K562 (cell line): ENCODE measurements at regions not wholly inside any gene's neighbourhood (a gene's known extent, or its start where the extent isn't known, plus 50 kb on each side); places are given as distances from the start of the nearest gene placed in this dataset.

Experiments
- ATAC-seq: fragments of 200-7000 bp; cut with Tn5 transposase; 3 replicates; pipeline ENCODE4 v1.9.1; 2020; ENCODE audit warnings: moderate library complexity
- BruUV-seq: library from RNA; stranded (reverse); fragments of 400-500 nt; replicated peaks from 2 replicates; lab custom pipeline; 2021; lab: Mats Ljungman, UMichigan
- CTCF ChIA-PET: fragments of 300-600 bp; formaldehyde crosslinking; extraction: SDS; loops from one replicate; lab custom pipeline; 2021; ENCODE audit warnings: low intra/inter-chr PET ratio; lab: Yijun Ruan, JAX
- POLR2A ChIA-PET: fragments of 300-600, 350-650 bp; sonication (Branson Sonifier 250); formaldehyde crosslinking; extraction: SDS; loops from one replicate; lab custom pipeline; 2021; ENCODE audit warnings: antibody characterized with exemption, inconsistent platforms; lab: Yijun Ruan, JAX
- DNase-seq, 4 experiments: peaks; one replicate each; pipeline versions ENCODE4 v3.0.0 to v3.0.0-alpha.2; 2011 to 2018; ENCODE audit warnings: low spot score in 3 of 4, mixed read lengths in 3 of 4; ENCODE audit errors: extremely low read depth in 1 of 4
- FAIRE-seq: peaks from 2 replicates; lab custom pipeline; 2011; peaks lifted over from hg19 to GRCh38; lab: Jason Lieb, UNC
- H2AFZ ChIP-seq: 2 replicates; pipeline ENCODE4 v1.6.0; 2011; ENCODE audit warnings: low read depth, low read length, control low read depth, inconsistent platforms
- H3K27ac ChIP-seq: fragments of 200-600 bp; 3 replicates; pipeline ENCODE4 v1.8.0; 2011; ENCODE audit warnings: low read depth, mild to moderate bottlenecking, control low read depth, inconsistent platforms, low read length, moderate library complexity, mixed read lengths; ENCODE audit errors: extremely low read depth
- H3K27me3 ChIP-seq, 2 experiments: fragments of 300-600 bp in 1 of 2; 2 replicates in 1 of 2; 3 replicates in 1 of 2; pipeline versions ENCODE4 v1.6.0 to v1.8.0; 2011; ENCODE audit warnings: inconsistent platforms in 2 of 2, low read length in 2 of 2, mild to moderate bottlenecking in 1 of 2, mixed read lengths in 1 of 2, moderate library complexity in 1 of 2; ENCODE audit not compliant: control insufficient read depth in 2 of 2, insufficient read depth in 2 of 2
- H3K36me3 ChIP-seq: fragments of 300-600 bp; 3 replicates; pipeline ENCODE4 v1.8.0; 2011; ENCODE audit warnings: mild to moderate bottlenecking, low read length, inconsistent platforms; ENCODE audit not compliant: control insufficient read depth, insufficient read depth
- H3K4me1 ChIP-seq, 2 experiments: fragments of 200-600 bp in 1 of 2; replicated peaks in 1 of 2; 2 replicates in 1 of 2; 3 replicates in 1 of 2; pipeline versions ENCODE4 v1.5.1 to v1.8.0; 2011; ENCODE audit warnings: inconsistent platforms in 2 of 2, low read length in 2 of 2, mild to moderate bottlenecking in 1 of 2, mixed read lengths in 1 of 2, moderate library complexity in 1 of 2; ENCODE audit not compliant: control insufficient read depth in 2 of 2, insufficient read depth in 2 of 2
- H3K4me2 ChIP-seq: 2 replicates; pipeline ENCODE4 v1.6.1; 2011; ENCODE audit warnings: low read length, control low read depth, inconsistent platforms, mixed read lengths; ENCODE audit not compliant: insufficient read depth
- H3K4me3 ChIP-seq: fragments of 200-600 bp; sonication (generic), shearing (Covaris generic); 2 replicates; pipeline ENCODE4 v1.5.1; 2016; ENCODE audit warnings: control low read depth, inconsistent platforms
- H3K79me2 ChIP-seq: fragments of 200-600 bp; 3 replicates; pipeline ENCODE4 v1.8.0; 2011; ENCODE audit warnings: low read length, inconsistent platforms; ENCODE audit not compliant: control insufficient read depth, insufficient read depth
- H3K9ac ChIP-seq, 2 experiments: 2 replicates each; pipeline versions ENCODE4 v1.6.0 to v1.6.1; 2011; ENCODE audit warnings: low read depth in 2 of 2, low read length in 2 of 2, control low read depth in 1 of 2, inconsistent platforms in 1 of 2, mild to moderate bottlenecking in 1 of 2, mixed read lengths in 1 of 2; ENCODE audit not compliant: insufficient read depth in 1 of 2
- H3K9me1 ChIP-seq: one replicate; pipeline ENCODE4 v1.6.0; 2011; ENCODE audit warnings: inconsistent platforms, mild to moderate bottlenecking, low read length, moderate library complexity; ENCODE audit not compliant: control insufficient read depth, insufficient read depth
- H3K9me3 ChIP-seq: replicated peaks from 2 replicates; pipeline ENCODE4 v1.5.1; 2011; ENCODE audit warnings: low read depth, low read length, inconsistent platforms; ENCODE audit not compliant: control insufficient read depth, insufficient read depth
- H4K20me1 ChIP-seq: replicated peaks from 2 replicates; pipeline ENCODE4 v1.6.1; 2011; ENCODE audit warnings: low read length, inconsistent platforms, mixed read lengths; ENCODE audit not compliant: control insufficient read depth, insufficient read depth
- HBP1 ChIP-seq: fragments of 450-650 bp; formaldehyde crosslinking; IDR thresholded peaks from 2 replicates; pipeline ENCODE4 v1.4.0; 2022; ENCODE audit warnings: missing genetic modification characterization
- JUN ChIP-seq, 2 experiments: sonication (generic) in 1 of 2; formaldehyde crosslinking in 1 of 2; IDR thresholded peaks; 2 replicates each; pipeline versions ENCODE4 v1.6.1 to v1.8.0; 2012 to 2022; ENCODE audit warnings: borderline replicate concordance in 2 of 2, mild to moderate bottlenecking in 2 of 2, improper control_type of control experiment in 1 of 2, low read depth in 1 of 2, low read length in 1 of 2, missing genetic modification reagents in 1 of 2
- SIX5 ChIP-seq, 2 experiments: IDR thresholded peaks; 2 replicates each; pipeline ENCODE4 v1.6.1; 2011; ENCODE audit warnings: low read length in 2 of 2, borderline replicate concordance in 1 of 2, low read depth in 1 of 2, mild to moderate bottlenecking in 1 of 2, moderate library complexity in 1 of 2; ENCODE audit not compliant: insufficient read depth in 1 of 2
- ZFP30 ChIP-seq: fragments of 250-450 bp; sonication (Bioruptor Pico); IDR thresholded peaks from 2 replicates; pipeline ENCODE4 v1.8.0; 2022; ENCODE audit warnings: moderate library complexity, mild to moderate bottlenecking, inconsistent platforms, borderline replicate concordance
- ZNF561 ChIP-seq: fragments of 450-650 bp; formaldehyde crosslinking; conservative IDR thresholded peaks from 2 replicates; pipeline ENCODE4 v1.4.0; 2020; ENCODE audit warnings: mild to moderate bottlenecking, moderate library complexity
- WGBS: fragments of 100-300 bp; shearing (Covaris generic); methylation state at CpG from one replicate; pipeline ENCODE4 v1.1.6; 2016; ENCODE audit warnings: low coverage, mixed read lengths; ENCODE audit not compliant: insufficient coverage; ENCODE audit errors: missing lambda C conversion rate; 5-methylcytosine and 5-hydroxymethylcytosine counted together
- in situ Hi-C: fragments of 300-500 bp; cut with MboI; formaldehyde crosslinking; loops from 4 replicates; pipeline ENCODE4 v1.15.0; 2018; ENCODE audit warnings: inconsistent platforms, mixed read lengths
- intact Hi-C: fragments of 100-400 bp; cut with micrococcal nuclease; formaldehyde crosslinking; loops from 2 replicates; pipeline ENCODE4 v1.14.2; 2022
- TF ChIP-seq, protein P1 (sequence below): sonication (generic); formaldehyde crosslinking; IDR thresholded peaks from 2 replicates; pipeline ENCODE4 v1.8.1; 2023; ENCODE audit warnings: mild to moderate bottlenecking, missing genetic modification reagents, moderate library complexity
- TF ChIP-seq, protein P2 (sequence below): fragments of 200-400 bp; formaldehyde crosslinking; IDR thresholded peaks from 2 replicates; pipeline ENCODE4 v1.6.1; 2017; ENCODE audit warnings: mild to moderate bottlenecking, low read depth, low read length, moderate library complexity
- TF ChIP-seq, protein P3 (sequence below): conservative IDR thresholded peaks from 2 replicates; pipeline ENCODE4 v1.6.1; 2011; ENCODE audit warnings: low read depth, mild to moderate bottlenecking, low read length; ENCODE audit not compliant: control insufficient read depth

DNA sequence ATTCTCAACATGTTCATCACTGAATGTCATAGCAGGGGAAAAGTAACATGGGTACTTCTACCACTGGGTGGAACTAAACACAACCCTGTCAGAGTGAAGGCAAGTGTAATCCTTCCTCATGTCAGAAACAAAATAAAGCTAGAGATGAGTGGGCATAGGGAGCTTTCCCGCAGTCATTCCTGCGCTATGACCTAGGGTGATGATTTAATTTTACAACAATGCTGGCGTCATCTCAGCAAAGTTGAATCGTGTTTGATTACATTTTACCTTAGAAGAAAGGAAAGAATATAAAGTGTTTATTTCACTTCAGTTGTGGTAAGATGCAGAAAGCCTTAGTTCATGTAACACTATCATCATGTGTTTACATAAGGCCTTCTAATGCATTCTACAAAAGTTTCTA lies 355.6 kb downstream of the METTL15 start:
- in situ Hi-C loops, result no loop called here
- H3K9me1 ChIP-seq, result no peaks in the 10 kb centered on the region
- H3K4me3 ChIP-seq, result no peak overlapping the region
- no peak for ATAC-seq
- no peak for DNase-seq
- 0% methylated on average over 4 of the region's 4 CpGs for WGBS
- no peak overlapping the region for H3K27ac ChIP-seq
- intact Hi-C loops, result no loop called here
- H3K36me3 ChIP-seq, result no peaks in the 10 kb centered on the region
- no peak overlapping the region for H2AFZ ChIP-seq
- no peaks in the 10 kb centered on the region for H3K79me2 ChIP-seq
- no peak for TF ChIP-seq ZFP30
- TF ChIP-seq ZNF561 (CRISPR knock-in tag), result no peak
- no peak for TF ChIP-seq HBP1
- no peak for TF ChIP-seq JUN (IDR thresholded peaks at IDR 0.05; ENCODE audit: borderline replicate concordance, low read depth, low read length)
- no peak for TF ChIP-seq JUN (CRISPR knock-in tag; IDR thresholded peaks at IDR 0.05; ENCODE audit: borderline replicate concordance)
- TF ChIP-seq, protein P1, sequence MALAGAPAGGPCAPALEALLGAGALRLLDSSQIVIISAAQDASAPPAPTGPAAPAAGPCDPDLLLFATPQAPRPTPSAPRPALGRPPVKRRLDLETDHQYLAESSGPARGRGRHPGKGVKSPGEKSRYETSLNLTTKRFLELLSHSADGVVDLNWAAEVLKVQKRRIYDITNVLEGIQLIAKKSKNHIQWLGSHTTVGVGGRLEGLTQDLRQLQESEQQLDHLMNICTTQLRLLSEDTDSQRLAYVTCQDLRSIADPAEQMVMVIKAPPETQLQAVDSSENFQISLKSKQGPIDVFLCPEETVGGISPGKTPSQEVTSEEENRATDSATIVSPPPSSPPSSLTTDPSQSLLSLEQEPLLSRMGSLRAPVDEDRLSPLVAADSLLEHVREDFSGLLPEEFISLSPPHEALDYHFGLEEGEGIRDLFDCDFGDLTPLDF (CRISPR knock-in tag), result no peak
- TF ChIP-seq, protein P2, sequence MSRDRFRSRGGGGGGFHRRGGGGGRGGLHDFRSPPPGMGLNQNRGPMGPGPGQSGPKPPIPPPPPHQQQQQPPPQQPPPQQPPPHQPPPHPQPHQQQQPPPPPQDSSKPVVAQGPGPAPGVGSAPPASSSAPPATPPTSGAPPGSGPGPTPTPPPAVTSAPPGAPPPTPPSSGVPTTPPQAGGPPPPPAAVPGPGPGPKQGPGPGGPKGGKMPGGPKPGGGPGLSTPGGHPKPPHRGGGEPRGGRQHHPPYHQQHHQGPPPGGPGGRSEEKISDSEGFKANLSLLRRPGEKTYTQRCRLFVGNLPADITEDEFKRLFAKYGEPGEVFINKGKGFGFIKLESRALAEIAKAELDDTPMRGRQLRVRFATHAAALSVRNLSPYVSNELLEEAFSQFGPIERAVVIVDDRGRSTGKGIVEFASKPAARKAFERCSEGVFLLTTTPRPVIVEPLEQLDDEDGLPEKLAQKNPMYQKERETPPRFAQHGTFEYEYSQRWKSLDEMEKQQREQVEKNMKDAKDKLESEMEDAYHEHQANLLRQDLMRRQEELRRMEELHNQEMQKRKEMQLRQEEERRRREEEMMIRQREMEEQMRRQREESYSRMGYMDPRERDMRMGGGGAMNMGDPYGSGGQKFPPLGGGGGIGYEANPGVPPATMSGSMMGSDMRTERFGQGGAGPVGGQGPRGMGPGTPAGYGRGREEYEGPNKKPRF, result no peak
- TF ChIP-seq SIX5 (IDR thresholded peaks at IDR 0.05; ENCODE audit: borderline replicate concordance in 1 of 2, insufficient read depth in 1 of 2, low read depth in 1 of 2, low read length in 2 of 2), result no peak
- TF ChIP-seq, protein P3, sequence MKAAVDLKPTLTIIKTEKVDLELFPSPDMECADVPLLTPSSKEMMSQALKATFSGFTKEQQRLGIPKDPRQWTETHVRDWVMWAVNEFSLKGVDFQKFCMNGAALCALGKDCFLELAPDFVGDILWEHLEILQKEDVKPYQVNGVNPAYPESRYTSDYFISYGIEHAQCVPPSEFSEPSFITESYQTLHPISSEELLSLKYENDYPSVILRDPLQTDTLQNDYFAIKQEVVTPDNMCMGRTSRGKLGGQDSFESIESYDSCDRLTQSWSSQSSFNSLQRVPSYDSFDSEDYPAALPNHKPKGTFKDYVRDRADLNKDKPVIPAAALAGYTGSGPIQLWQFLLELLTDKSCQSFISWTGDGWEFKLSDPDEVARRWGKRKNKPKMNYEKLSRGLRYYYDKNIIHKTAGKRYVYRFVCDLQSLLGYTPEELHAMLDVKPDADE, result no peak
- BruUV-seq, result no TSS peak
- H3K9ac ChIP-seq, result no peak overlapping the region
- H3K27me3 ChIP-seq, result no peaks in the 10 kb centered on the region
- FAIRE-seq, result no peak
- no peaks in the 10 kb centered on the region; the same call in 1 of the 2 replicates for H3K9me3 ChIP-seq
- H4K20me1 ChIP-seq, result no peaks in the 10 kb centered on the region
- H3K4me2 ChIP-seq, result no peak overlapping the region
- CTCF ChIA-PET, result no interaction called here
- no peaks in the 10 kb centered on the region for H3K4me1 ChIP-seq
- POLR2A ChIA-PET, result no interaction called here
